Endodermal cell (in vitro differentiated cells): ENCODE measurements at regions not wholly inside any gene's neighbourhood (a gene's known extent, or its start where the extent isn't known, plus 50 kb on each side); places are given as distances from the start of the nearest gene placed in this dataset.

ENCODE experiments used
- DNase-seq: peaks from one replicate; pipeline ENCODE4 v3.0.0-alpha.2; 2017
- H3K27ac ChIP-seq: 2 replicates; pipeline ENCODE4 v1.5.1; 2013; ENCODE audit warnings: mild to moderate bottlenecking, low read depth, low read length, moderate library complexity
- H3K27me3 ChIP-seq: 2 replicates; pipeline ENCODE4 v1.6.1; 2013; ENCODE audit warnings: mild to moderate bottlenecking, low read length, moderate library complexity; ENCODE audit not compliant: insufficient read depth, control insufficient read depth, poor library complexity, severe bottlenecking
- H3K36me3 ChIP-seq: 2 replicates; pipeline ENCODE4 v1.7.0; 2013; ENCODE audit warnings: mild to moderate bottlenecking, low read length, moderate library complexity; ENCODE audit not compliant: control insufficient read depth, insufficient read depth
- H3K4me1 ChIP-seq: one replicate; pipeline ENCODE4 v1.7.0; 2013; ENCODE audit warnings: low read length; ENCODE audit not compliant: control insufficient read depth, insufficient read depth
- H3K4me3 ChIP-seq: 2 replicates; pipeline ENCODE4 v1.5.1; 2013; ENCODE audit warnings: mild to moderate bottlenecking, low read length, moderate library complexity
- H3K9ac ChIP-seq: 2 replicates; pipeline ENCODE4 v1.6.1; 2013; ENCODE audit warnings: mild to moderate bottlenecking, low read length, moderate library complexity; ENCODE audit not compliant: poor library complexity, severe bottlenecking; ENCODE audit errors: extremely low read depth
- H3K9me3 ChIP-seq: 2 replicates; pipeline ENCODE4 v1.6.1; 2013; ENCODE audit warnings: mild to moderate bottlenecking, low read length, moderate library complexity; ENCODE audit not compliant: control insufficient read depth
- H3K27ac Mint-ChIP-seq: 2 replicates; pipeline ENCODE4 v1.8.0; 2020; ENCODE audit warnings: mixed read lengths
- H3K27me3 Mint-ChIP-seq: 2 replicates; pipeline ENCODE4 v1.8.0; 2021; ENCODE audit warnings: mild to moderate bottlenecking, mixed read lengths; ENCODE audit not compliant: insufficient read depth
- H3K36me3 Mint-ChIP-seq: 2 replicates; pipeline ENCODE4 v1.8.0; 2020; ENCODE audit warnings: low read depth, mixed read lengths
- H3K4me1 Mint-ChIP-seq: 2 replicates; pipeline ENCODE4 v1.8.0; 2020; ENCODE audit warnings: mixed read lengths
- H3K4me3 Mint-ChIP-seq: 2 replicates; pipeline ENCODE4 v1.8.0; 2020; ENCODE audit warnings: mild to moderate bottlenecking, moderate library complexity, mixed read lengths
- H3K9me3 Mint-ChIP-seq: 2 replicates; pipeline ENCODE4 v1.8.0; 2020; ENCODE audit warnings: mild to moderate bottlenecking, mixed read lengths
- WGBS, 2 experiments: methylation state at CpG; one replicate each; pipeline versions ENCODE4 v1.1.5 to v1.1.7; 2013; ENCODE audit warnings: missing lambda C conversion rate in 2 of 2, mixed read lengths in 1 of 2; ENCODE audit not compliant: insufficient coverage in 1 of 2, insufficient read length in 1 of 2; 5-methylcytosine and 5-hydroxymethylcytosine counted together
- TF ChIP-seq, protein P1 (sequence below): fragments of 200-600 bp; sonication (generic); conservative IDR thresholded peaks from 2 replicates; pipeline ENCODE4 v1.5.0; 2021; ENCODE audit warnings: antibody characterized with exemption, mild to moderate bottlenecking

GRCh38 chr10:128628252-128628651 lies 502.0 kb upstream of the MKI67 start:
- H3K9me3 ChIP-seq, result no peaks in the 10 kb centered on the region
- H3K27me3 Mint-ChIP-seq, result no peaks in the 10 kb centered on the region
- TF ChIP-seq, protein P1, sequence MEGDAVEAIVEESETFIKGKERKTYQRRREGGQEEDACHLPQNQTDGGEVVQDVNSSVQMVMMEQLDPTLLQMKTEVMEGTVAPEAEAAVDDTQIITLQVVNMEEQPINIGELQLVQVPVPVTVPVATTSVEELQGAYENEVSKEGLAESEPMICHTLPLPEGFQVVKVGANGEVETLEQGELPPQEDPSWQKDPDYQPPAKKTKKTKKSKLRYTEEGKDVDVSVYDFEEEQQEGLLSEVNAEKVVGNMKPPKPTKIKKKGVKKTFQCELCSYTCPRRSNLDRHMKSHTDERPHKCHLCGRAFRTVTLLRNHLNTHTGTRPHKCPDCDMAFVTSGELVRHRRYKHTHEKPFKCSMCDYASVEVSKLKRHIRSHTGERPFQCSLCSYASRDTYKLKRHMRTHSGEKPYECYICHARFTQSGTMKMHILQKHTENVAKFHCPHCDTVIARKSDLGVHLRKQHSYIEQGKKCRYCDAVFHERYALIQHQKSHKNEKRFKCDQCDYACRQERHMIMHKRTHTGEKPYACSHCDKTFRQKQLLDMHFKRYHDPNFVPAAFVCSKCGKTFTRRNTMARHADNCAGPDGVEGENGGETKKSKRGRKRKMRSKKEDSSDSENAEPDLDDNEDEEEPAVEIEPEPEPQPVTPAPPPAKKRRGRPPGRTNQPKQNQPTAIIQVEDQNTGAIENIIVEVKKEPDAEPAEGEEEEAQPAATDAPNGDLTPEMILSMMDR, result no peak
- H3K9me3 Mint-ChIP-seq, result no peaks in the 10 kb centered on the region
- no peak overlapping the region for H3K9ac ChIP-seq
- no peak overlapping the region for H3K27ac Mint-ChIP-seq
- WGBS, 2 experiments, result 90 to 95% methylated on average over 6 of the region's 6 CpGs
- no peak overlapping the region for H3K4me3 ChIP-seq
- no peak overlapping the region for H3K27ac ChIP-seq
- H3K4me1 Mint-ChIP-seq, result peaks cover 10% of the 10 kb centered on the region
- H3K4me1 ChIP-seq, result no peaks in the 10 kb centered on the region
- no peaks in the 10 kb centered on the region for H3K27me3 ChIP-seq
- no peaks in the 10 kb centered on the region for H3K36me3 ChIP-seq
- no peak for DNase-seq
- H3K4me3 Mint-ChIP-seq, result no peak overlapping the region
- no peaks in the 10 kb centered on the region for H3K36me3 Mint-ChIP-seq

DNA sequence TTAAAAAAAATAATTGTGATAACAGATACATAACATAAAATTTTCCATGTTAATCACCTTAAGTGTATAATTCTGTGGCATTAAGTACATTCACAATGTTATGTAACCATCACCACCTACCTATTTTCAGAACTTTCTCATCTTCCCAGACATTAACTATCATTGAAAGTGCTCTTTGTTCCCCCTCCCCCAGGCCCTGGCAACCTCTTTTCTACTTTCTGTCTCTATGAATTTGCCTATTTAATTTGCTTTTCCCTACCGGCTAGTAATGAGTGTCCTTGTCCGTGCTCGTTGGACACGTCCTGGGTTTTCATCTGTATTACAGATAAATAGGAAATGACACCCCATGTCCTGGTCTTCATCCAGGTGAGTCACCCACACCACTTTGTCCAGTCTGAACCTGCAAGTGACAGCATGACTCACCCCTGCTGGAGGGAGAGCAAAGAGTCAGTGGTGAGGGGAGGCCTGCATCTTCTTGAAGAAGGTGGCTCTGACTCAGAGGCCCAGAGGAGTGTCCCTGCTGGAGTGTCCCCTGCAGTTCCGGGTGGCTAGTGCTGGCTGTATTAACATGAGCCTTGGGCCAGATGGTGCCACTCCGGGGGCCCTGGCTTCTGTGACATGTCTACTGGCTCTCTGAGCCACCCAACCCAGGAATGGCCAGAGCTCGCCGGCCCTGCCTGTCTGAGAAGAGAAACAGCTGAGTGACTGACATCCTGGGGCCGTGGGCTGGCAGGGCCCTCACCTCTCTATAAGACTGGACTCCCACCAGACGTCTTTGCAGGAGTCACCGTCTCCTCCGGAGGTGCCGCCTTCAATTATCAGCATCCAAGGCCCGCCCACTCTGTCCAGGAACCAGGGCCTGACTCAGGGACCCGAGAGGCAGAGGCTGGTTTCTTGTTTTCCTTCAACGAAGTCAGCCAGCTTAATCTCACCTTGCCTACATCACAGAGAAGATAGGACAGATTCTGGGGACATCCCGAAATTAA lies 503.2 kb upstream of the MKI67 start:
- Histone ChIP-seq H3K4me1 (no peaks in the 10 kb centered on the region), H3K9me3 (no peaks in the 10 kb centered on the region), H3K4me3 (no peak overlapping the region), H3K27ac (no peak overlapping the region), H3K36me3 (no peaks in the 10 kb centered on the region), H3K27me3 (no peaks in the 10 kb centered on the region), H3K9ac (no peak overlapping the region)
- 86 to 91% methylated on average over 6 to 17 of the region's 17 CpGs for WGBS, 2 experiments
- TF ChIP-seq, protein P1, result no peak
- peaks cover 10% of the 10 kb centered on the region for H3K4me1 Mint-ChIP-seq
- no peak overlapping the region for H3K27ac Mint-ChIP-seq
- H3K36me3 Mint-ChIP-seq, result no peaks in the 10 kb centered on the region
- H3K9me3 Mint-ChIP-seq, result no peaks in the 10 kb centered on the region
- H3K27me3 Mint-ChIP-seq, result no peaks in the 10 kb centered on the region
- no peak overlapping the region for H3K4me3 Mint-ChIP-seq
- DNase-seq, result no peak

DNA sequence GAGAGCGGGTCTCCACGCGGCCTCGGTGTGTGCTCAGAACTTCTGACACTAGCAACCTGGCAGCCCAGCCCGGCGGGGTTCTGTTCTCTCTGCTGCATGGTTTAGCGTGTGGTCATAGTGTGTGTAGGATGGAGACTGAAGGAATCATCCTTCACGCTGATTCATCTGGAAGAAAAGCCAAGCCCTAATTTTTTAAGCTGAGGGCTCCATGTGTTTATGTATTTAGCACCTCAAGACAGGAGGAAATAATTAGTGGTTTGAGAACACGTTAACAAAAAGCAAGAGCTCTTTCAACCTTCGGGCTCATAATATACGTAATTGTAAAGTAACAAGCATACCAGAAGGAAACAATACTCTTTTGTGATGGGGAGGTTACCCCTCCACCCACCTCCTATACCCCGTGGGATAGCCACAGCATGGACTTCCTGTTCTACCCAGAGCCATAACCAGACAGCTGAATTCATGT lies 504.6 kb upstream of the MKI67 start:
- Histone ChIP-seq H3K9me3 (no peaks in the 10 kb centered on the region), H3K27ac (no peak overlapping the region), H3K4me1 (no peaks in the 10 kb centered on the region), H3K36me3 (no peaks in the 10 kb centered on the region), H3K27me3 (no peaks in the 10 kb centered on the region), H3K4me3 (no peak overlapping the region), H3K9ac (no peak overlapping the region)
- Mint-ChIP-seq H3K27me3 (no peaks in the 10 kb centered on the region), H3K36me3 (no peaks in the 10 kb centered on the region), H3K27ac (no peak overlapping the region), H3K4me3 (no peak overlapping the region), H3K4me1 (peaks cover 10% of the 10 kb centered on the region), H3K9me3 (no peaks in the 10 kb centered on the region)
- 87% methylated on average over 12 of the region's 12 CpGs; no CpG with 5 or more reads in 1 of the 2 experiments for WGBS, 2 experiments
- TF ChIP-seq, protein P1, result no peak
- no peak for DNase-seq
